HFFc6 (cell line): ENCODE measurements at regions not wholly inside any gene's neighbourhood (a gene's known extent, or its start where the extent isn't known, plus 50 kb on each side); places are given as distances from the start of the nearest gene placed in this dataset.
A peak's percentile ranks its signal among the peaks of the same experiment; 100 is the strongest.

Source experiments
- DNase-seq: peaks from one replicate; pipeline ENCODE4 v3.0.0-alpha.2; 2018
- H3K27ac Mint-ChIP-seq: 2 replicates; pipeline ENCODE4 v1.8.0; 2020; ENCODE audit warnings: mild to moderate bottlenecking, mixed read lengths
- H3K27me3 Mint-ChIP-seq: 2 replicates; pipeline ENCODE4 v1.8.0; 2021; ENCODE audit warnings: mild to moderate bottlenecking, moderate library complexity, mixed read lengths; ENCODE audit not compliant: insufficient read depth
- H3K36me3 Mint-ChIP-seq: 2 replicates; pipeline ENCODE4 v1.8.0; 2021; ENCODE audit warnings: low read depth, mixed read lengths
- H3K4me1 Mint-ChIP-seq: 2 replicates; pipeline ENCODE4 v1.8.0; 2020; ENCODE audit warnings: low read depth, mixed read lengths
- H3K4me3 Mint-ChIP-seq: 2 replicates; pipeline ENCODE4 v1.8.0; 2020; ENCODE audit warnings: mild to moderate bottlenecking, moderate library complexity, mixed read lengths
- H3K9me3 Mint-ChIP-seq: 2 replicates; pipeline ENCODE4 v1.8.0; 2020; ENCODE audit warnings: mild to moderate bottlenecking, mixed read lengths
- TF ChIP-seq, protein P1 (sequence below): fragments of 200-600 bp; sonication (generic); IDR thresholded peaks from 2 replicates; pipeline ENCODE4 v1.5.0; 2021; ENCODE audit warnings: antibody characterized with exemption, mild to moderate bottlenecking

DNA sequence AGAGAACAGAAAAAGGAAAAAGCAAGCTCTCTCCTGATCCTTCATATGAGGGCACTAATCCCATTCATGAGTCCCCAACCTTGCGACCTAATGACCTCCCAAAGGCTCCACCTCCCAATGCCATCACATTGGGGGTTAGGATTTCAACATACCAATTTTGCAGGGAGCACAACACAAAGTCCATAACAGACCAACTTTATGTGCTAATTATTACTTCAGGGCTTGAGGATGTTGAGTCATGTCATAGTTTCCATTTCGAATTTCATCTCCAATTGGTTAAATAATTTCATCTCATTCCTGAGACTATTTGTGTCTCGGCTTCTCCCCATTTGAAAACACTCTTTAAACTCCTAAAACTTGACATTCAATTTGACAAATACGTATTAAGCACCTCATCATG, 69.9 kb upstream of the KLF7 start:
- TF ChIP-seq, protein P1, sequence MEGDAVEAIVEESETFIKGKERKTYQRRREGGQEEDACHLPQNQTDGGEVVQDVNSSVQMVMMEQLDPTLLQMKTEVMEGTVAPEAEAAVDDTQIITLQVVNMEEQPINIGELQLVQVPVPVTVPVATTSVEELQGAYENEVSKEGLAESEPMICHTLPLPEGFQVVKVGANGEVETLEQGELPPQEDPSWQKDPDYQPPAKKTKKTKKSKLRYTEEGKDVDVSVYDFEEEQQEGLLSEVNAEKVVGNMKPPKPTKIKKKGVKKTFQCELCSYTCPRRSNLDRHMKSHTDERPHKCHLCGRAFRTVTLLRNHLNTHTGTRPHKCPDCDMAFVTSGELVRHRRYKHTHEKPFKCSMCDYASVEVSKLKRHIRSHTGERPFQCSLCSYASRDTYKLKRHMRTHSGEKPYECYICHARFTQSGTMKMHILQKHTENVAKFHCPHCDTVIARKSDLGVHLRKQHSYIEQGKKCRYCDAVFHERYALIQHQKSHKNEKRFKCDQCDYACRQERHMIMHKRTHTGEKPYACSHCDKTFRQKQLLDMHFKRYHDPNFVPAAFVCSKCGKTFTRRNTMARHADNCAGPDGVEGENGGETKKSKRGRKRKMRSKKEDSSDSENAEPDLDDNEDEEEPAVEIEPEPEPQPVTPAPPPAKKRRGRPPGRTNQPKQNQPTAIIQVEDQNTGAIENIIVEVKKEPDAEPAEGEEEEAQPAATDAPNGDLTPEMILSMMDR, result no peak
- Mint-ChIP-seq H3K9me3 (peaks cover 7% of the 10 kb centered on the region), H3K27me3 (peaks cover 4% of the 10 kb centered on the region; the same call in 1 of the 2 replicates), H3K36me3 (peaks cover 26% of the 10 kb centered on the region), H3K4me1 (peaks cover 61% of the 10 kb centered on the region), H3K27ac (peak overlapping the region; percentile 51), H3K4me3 (no peak overlapping the region)
- DNase-seq, result no peak

DNA sequence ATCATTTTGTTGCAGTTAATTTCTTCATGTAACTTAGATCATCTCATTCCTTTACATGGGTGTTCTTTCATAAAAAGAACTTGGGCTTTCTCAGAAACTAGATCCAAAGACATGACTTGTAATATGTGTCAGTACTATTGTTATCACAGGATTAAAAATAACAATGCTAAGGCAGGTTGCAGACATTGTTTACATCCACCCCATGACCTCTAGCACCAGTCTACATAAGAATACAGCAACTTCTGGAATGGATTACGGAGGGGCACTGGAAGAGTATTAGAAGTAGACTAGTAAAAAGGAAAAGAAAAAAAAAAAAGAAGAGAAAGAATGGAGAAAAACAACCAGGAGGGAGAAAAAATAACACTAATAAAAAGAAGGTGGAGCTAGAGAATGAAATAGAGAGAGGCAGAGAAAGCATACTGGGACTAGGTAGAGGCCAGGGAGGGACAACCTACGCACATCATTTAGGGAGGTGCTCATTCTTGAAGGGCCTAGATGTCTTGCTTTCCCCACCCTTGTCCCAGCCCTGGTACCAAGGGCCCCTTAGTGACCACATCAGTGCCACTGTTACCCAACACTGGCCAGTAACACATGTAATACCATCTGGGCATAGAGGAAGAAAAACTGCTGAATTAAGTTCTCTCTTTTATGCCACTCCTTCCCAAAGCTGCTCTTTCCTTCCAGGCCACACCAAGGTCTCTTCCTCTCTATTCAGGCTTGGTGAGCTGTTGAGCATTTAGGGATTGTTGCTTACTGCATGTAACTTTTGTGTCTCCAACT, 70.6 kb upstream of the KLF7 start:
- TF ChIP-seq, protein P1, result no peak
- H3K4me1 Mint-ChIP-seq, result peaks cover 54% of the 10 kb centered on the region
- peaks cover 7% of the 10 kb centered on the region for H3K9me3 Mint-ChIP-seq
- peaks cover 26% of the 10 kb centered on the region for H3K36me3 Mint-ChIP-seq
- peaks cover 4% of the 10 kb centered on the region; the same call in 1 of the 2 replicates for H3K27me3 Mint-ChIP-seq
- H3K27ac Mint-ChIP-seq, result no peak overlapping the region; the same call in 1 of the 2 replicates
- DNase-seq, result no peak
- H3K4me3 Mint-ChIP-seq, result no peak overlapping the region

- Mint-ChIP-seq H3K27me3 (peaks cover 4% of the 10 kb centered on the region; the same call in 1 of the 2 replicates), H3K9me3 (peaks cover 7% of the 10 kb centered on the region), H3K4me3 (no peak overlapping the region; the same call in 1 of the 2 replicates), H3K27ac (no peak overlapping the region), H3K4me1 (peaks cover 27% of the 10 kb centered on the region), H3K36me3 (peaks cover 26% of the 10 kb centered on the region)
- peak; percentile 99 for DNase-seq
- TF ChIP-seq, protein P1, result no peak
Measured at GRCh38 chr2:207238831-207239701, 73.3 kb upstream of the KLF7 start.

GRCh38 chr2:207239754-207240494, 74.2 kb upstream of the KLF7 start:
- no peak overlapping the region for H3K4me3 Mint-ChIP-seq
- peaks cover 4% of the 10 kb centered on the region; the same call in 1 of the 2 replicates for H3K27me3 Mint-ChIP-seq
- peaks cover 23% of the 10 kb centered on the region for H3K4me1 Mint-ChIP-seq
- peak; percentile 35 for DNase-seq
- TF ChIP-seq, protein P1, result no peak; the same call in 1 of the 2 replicates
- H3K27ac Mint-ChIP-seq, result no peak overlapping the region
- peaks cover 22% of the 10 kb centered on the region for H3K36me3 Mint-ChIP-seq
- peaks cover 7% of the 10 kb centered on the region for H3K9me3 Mint-ChIP-seq

- TF ChIP-seq, protein P1, result no peak
- Mint-ChIP-seq H3K36me3 (peaks cover 18% of the 10 kb centered on the region), H3K9me3 (peaks cover 3% of the 10 kb centered on the region), H3K27ac (no peak overlapping the region), H3K27me3 (peaks cover 4% of the 10 kb centered on the region; the same call in 1 of the 2 replicates), H3K4me1 (peaks cover 15% of the 10 kb centered on the region), H3K4me3 (no peak overlapping the region)
- DNase-seq, result no peak
Measured at GRCh38 chr2:207240649-207241048, 74.9 kb upstream of the KLF7 start.
